H1 (cell line): ENCODE measurements at regions not wholly inside any gene's neighbourhood (a gene's known extent, or its start where the extent isn't known, plus 50 kb on each side); places are given as distances from the start of the nearest gene placed in this dataset.

Experiments used
- CTCF ChIA-PET: fragments of 300-600 bp; sonication (Branson Sonifier 250); formaldehyde crosslinking; loops from one replicate; lab custom pipeline; 2021; ENCODE audit not compliant: partially characterized antibody; lab: Charles Lee
- POLR2A ChIA-PET: fragments of 300-600 bp; sonication (Branson Sonifier 250); formaldehyde crosslinking; loops from one replicate; lab custom pipeline; 2021; ENCODE audit warnings: inconsistent platforms; ENCODE audit not compliant: partially characterized antibody; lab: Charles Lee
- DNase-seq, 2 experiments: peaks; one replicate each; pipeline versions ENCODE4 v3.0.0 to v3.0.0-alpha.2; 2010 to 2022; ENCODE audit warnings: low spot score in 2 of 2, low read depth in 1 of 2, mixed read lengths in 1 of 2
- FAIRE-seq: peaks from 2 replicates; lab custom pipeline; 2011; peaks lifted over from hg19 to GRCh38; lab: Jason Lieb, UNC
- H2AFZ ChIP-seq: 2 replicates; pipeline ENCODE4 v1.8.1; 2012; ENCODE audit warnings: low read length, inconsistent platforms
- H2AK5ac ChIP-seq: 2 replicates; pipeline ENCODE4 v1.6.1; 2013; ENCODE audit warnings: low read depth, low read length
- H2BK120ac ChIP-seq: replicated peaks from 2 replicates; pipeline ENCODE3; 2013; ENCODE audit warnings: low read depth, low read length, inconsistent platforms
- H2BK12ac ChIP-seq: 2 replicates; pipeline ENCODE4 v1.6.1; 2013; ENCODE audit warnings: low read depth, low read length
- H2BK15ac ChIP-seq: 2 replicates; pipeline ENCODE4 v1.6.1; 2013; ENCODE audit warnings: low read length
- H2BK20ac ChIP-seq: 2 replicates; pipeline ENCODE4 v1.6.1; 2013; ENCODE audit warnings: low read length
- H2BK5ac ChIP-seq: 2 replicates; pipeline ENCODE4 v1.6.1; 2013; ENCODE audit warnings: low read depth, low read length
- H3K14ac ChIP-seq: 2 replicates; pipeline ENCODE4 v1.6.1; 2013; ENCODE audit warnings: inconsistent platforms; ENCODE audit not compliant: insufficient read length
- H3K18ac ChIP-seq: 2 replicates; pipeline ENCODE4 v1.6.1; 2013; ENCODE audit warnings: low read length; ENCODE audit errors: extremely low read depth
- H3K23ac ChIP-seq: 2 replicates; pipeline ENCODE4 v1.6.1; 2013; ENCODE audit warnings: inconsistent platforms; ENCODE audit not compliant: insufficient read length
- H3K23me2 ChIP-seq: 2 replicates; pipeline ENCODE4 v1.6.1; 2013; ENCODE audit warnings: low read depth, low read length
- H3K27ac ChIP-seq: 2 replicates; pipeline ENCODE4 v1.6.1; 2011; ENCODE audit warnings: low read depth, low read length, inconsistent platforms
- H3K27me3 ChIP-seq, 4 experiments: replicated peaks in 1 of 4; 1 replicate in 1 of 4; 2 replicates in 3 of 4; pipeline versions ENCODE4 v1.6.1 to v1.8.1; 2011 to 2013; ENCODE audit warnings: low read length in 3 of 4, mild to moderate bottlenecking in 3 of 4, inconsistent platforms in 2 of 4, mixed read lengths in 2 of 4, moderate library complexity in 1 of 4; ENCODE audit not compliant: control insufficient read depth in 3 of 4, insufficient read depth in 3 of 4; ENCODE audit errors: extremely low read depth in 1 of 4
- H3K36me3 ChIP-seq, 4 experiments: 2 replicates each; pipeline versions ENCODE4 v1.6.1 to v1.8.1; 2011 to 2013; ENCODE audit warnings: mild to moderate bottlenecking in 4 of 4, low read length in 3 of 4, moderate library complexity in 2 of 4, control low read depth in 1 of 4, inconsistent platforms in 1 of 4; ENCODE audit not compliant: insufficient read depth in 4 of 4, control insufficient read depth in 2 of 4
- H3K4ac ChIP-seq: replicated peaks from 2 replicates; pipeline ENCODE3; 2013; ENCODE audit warnings: low read length, low read depth, mixed read lengths, inconsistent platforms; ENCODE audit not compliant: insufficient read length
- H3K4me1 ChIP-seq, 4 experiments: replicated peaks in 1 of 4; 1 replicate in 1 of 4; 2 replicates in 3 of 4; pipeline versions ENCODE4 v1.6.1 to v1.8.1; 2011 to 2013; ENCODE audit warnings: low read length in 3 of 4, inconsistent platforms in 2 of 4, mixed read lengths in 1 of 4; ENCODE audit not compliant: insufficient read depth in 4 of 4, control insufficient read depth in 3 of 4
- H3K4me2 ChIP-seq, 2 experiments: 2 replicates each; pipeline versions ENCODE4 v1.6.1 to v1.8.1; 2011 to 2013; ENCODE audit warnings: low read depth in 2 of 2, low read length in 2 of 2, control low read depth in 1 of 2, inconsistent platforms in 1 of 2, mild to moderate bottlenecking in 1 of 2; ENCODE audit not compliant: insufficient read depth in 1 of 2
- H3K4me3 ChIP-seq, 4 experiments: fragments of 200-600, 300-600 bp in 1 of 4; sonication (generic), shearing (Covaris generic), sonication (Bioruptor Twin) in 1 of 4; 2 replicates each; pipeline versions ENCODE4 v1.5.1 to v1.8.1; 2011 to 2016; ENCODE audit warnings: low read length in 4 of 4, low read depth in 3 of 4, control low read depth in 2 of 4, inconsistent platforms in 2 of 4, mild to moderate bottlenecking in 2 of 4, mixed read lengths in 1 of 4, moderate library complexity in 1 of 4; ENCODE audit not compliant: insufficient read depth in 2 of 4; ENCODE audit errors: extremely low read depth in 1 of 4
- H3K56ac ChIP-seq: replicated peaks from 2 replicates; pipeline ENCODE3; 2013; ENCODE audit warnings: low read depth, mild to moderate bottlenecking, mixed read lengths, low read length, inconsistent platforms; ENCODE audit not compliant: insufficient read length
- H3K79me1 ChIP-seq: 2 replicates; pipeline ENCODE4 v1.6.1; 2013; ENCODE audit warnings: low read depth, low read length, control low read depth
- H3K79me2 ChIP-seq, 2 experiments: 2 replicates each; pipeline versions ENCODE4 v1.6.1 to v1.8.1; 2012 to 2013; ENCODE audit warnings: low read length in 2 of 2, mild to moderate bottlenecking in 2 of 2, inconsistent platforms in 1 of 2; ENCODE audit not compliant: insufficient read depth in 2 of 2, control insufficient read depth in 1 of 2
- H3K9ac ChIP-seq, 4 experiments: replicated peaks in 1 of 4; 1 replicate in 1 of 4; 2 replicates in 3 of 4; pipeline versions ENCODE4 v1.6.1 to v1.8.1; 2011 to 2013; ENCODE audit warnings: low read depth in 3 of 4, low read length in 3 of 4, control low read depth in 2 of 4, mild to moderate bottlenecking in 2 of 4, moderate library complexity in 2 of 4, inconsistent platforms in 1 of 4; ENCODE audit errors: extremely low read depth in 1 of 4
- H3K9me3 ChIP-seq, 2 experiments: 2 replicates each; pipeline versions ENCODE4 v1.6.1 to v1.8.1; 2012 to 2013; ENCODE audit warnings: mild to moderate bottlenecking in 2 of 2, moderate library complexity in 2 of 2, control low read depth in 1 of 2, inconsistent platforms in 1 of 2, low read depth in 1 of 2, low read length in 1 of 2, mixed read lengths in 1 of 2; ENCODE audit not compliant: insufficient read depth in 2 of 2
- H4K20me1 ChIP-seq, 2 experiments: replicated peaks in 1 of 2; 2 replicates each; pipeline versions ENCODE3 to v1.8.1; 2011 to 2013; ENCODE audit warnings: inconsistent platforms in 2 of 2, low read length in 2 of 2, mild to moderate bottlenecking in 1 of 2; ENCODE audit not compliant: insufficient read depth in 2 of 2, control insufficient read depth in 1 of 2
- H4K5ac ChIP-seq: 2 replicates; pipeline ENCODE4 v1.6.1; 2013; ENCODE audit warnings: low read length, low read depth, mixed read lengths, inconsistent platforms; ENCODE audit not compliant: insufficient read length
- H4K8ac ChIP-seq: 2 replicates; pipeline ENCODE4 v1.8.0; 2013; ENCODE audit warnings: mild to moderate bottlenecking, moderate library complexity, low read length, inconsistent platforms; ENCODE audit not compliant: insufficient read depth; ENCODE audit errors: extremely low read depth
- H4K91ac ChIP-seq: replicated peaks from 2 replicates; pipeline ENCODE3; 2013; ENCODE audit warnings: low read length, mixed read lengths, inconsistent platforms; ENCODE audit not compliant: insufficient read length
- CHD2 ChIP-seq: IDR thresholded peaks from 2 replicates; pipeline ENCODE4 v1.6.1; 2012; ENCODE audit warnings: low read length, improper control_type of control experiment
- EZH2 ChIP-seq: fragments of 200-600 bp; sonication (generic); IDR thresholded peaks from 2 replicates; pipeline ENCODE4 v1.7.1; 2012; ENCODE audit warnings: low read depth, mild to moderate bottlenecking, moderate library complexity, low read length, inconsistent platforms; ENCODE audit not compliant: severe bottlenecking
- FOSL1 ChIP-seq: IDR thresholded peaks from 2 replicates; pipeline ENCODE4 v1.6.1; 2011; ENCODE audit warnings: mild to moderate bottlenecking, low read depth, low read length, moderate library complexity; ENCODE audit not compliant: insufficient read depth
- HDAC2 ChIP-seq, 2 experiments: fragments of 300-600 bp in 1 of 2; sonication (generic) in 1 of 2; IDR thresholded peaks; 2 replicates each; pipeline ENCODE4 v1.6.1; 2011 to 2012; ENCODE audit warnings: low read depth in 2 of 2, low read length in 2 of 2, mild to moderate bottlenecking in 2 of 2, moderate library complexity in 2 of 2, borderline replicate concordance in 1 of 2, inconsistent platforms in 1 of 2
- PHF8 ChIP-seq: fragments of 200-600 bp; sonication (generic); conservative IDR thresholded peaks from 2 replicates; pipeline ENCODE4 v1.7.1; 2012; ENCODE audit warnings: low read depth, mild to moderate bottlenecking, inconsistent platforms, low read length, moderate library complexity
- POLR2AphosphoS5 ChIP-seq: IDR thresholded peaks from 2 replicates; pipeline ENCODE4 v1.6.1; 2011; ENCODE audit warnings: low read depth, low read length
- RBBP5 ChIP-seq: IDR thresholded peaks from 2 replicates; pipeline ENCODE4 v1.7.1; 2012; ENCODE audit warnings: low read depth, mild to moderate bottlenecking, inconsistent platforms, low read length, moderate library complexity, borderline replicate concordance
- SIN3A ChIP-seq, 2 experiments: IDR thresholded peaks in 1 of 2; conservative IDR thresholded peaks in 1 of 2; 2 replicates each; pipeline ENCODE4 v1.6.1; 2011 to 2012; ENCODE audit warnings: low read length in 2 of 2, improper control_type of control experiment in 1 of 2, low read depth in 1 of 2, mild to moderate bottlenecking in 1 of 2
- SIRT6 ChIP-seq: IDR thresholded peaks from one replicate; pipeline ENCODE4 v1.7.1; 2012; ENCODE audit warnings: low read length, inconsistent platforms
- SP1 ChIP-seq: IDR thresholded peaks from 2 replicates; pipeline ENCODE4 v1.6.1; 2011; ENCODE audit warnings: low read depth, low read length
- TBP ChIP-seq: IDR thresholded peaks from 2 replicates; pipeline ENCODE4 v1.6.1; 2011; ENCODE audit warnings: low read depth, low read length, improper control_type of control experiment
- TEAD4 ChIP-seq: IDR thresholded peaks from 2 replicates; pipeline ENCODE4 v1.6.1; 2012; ENCODE audit warnings: low read depth, low read length, inconsistent platforms, mixed read lengths
- WGBS, 2 experiments: shearing (Covaris generic) in 1 of 2; methylation state at CpG; one replicate each; pipeline versions ENCODE4 v1.1.6 to v1.1.7; 2013 to 2015; ENCODE audit warnings: low lambda C conversion rate in 2 of 2, mixed read lengths in 2 of 2, inconsistent platforms in 1 of 2, low coverage in 1 of 2, missing lambda C conversion rate in 1 of 2; ENCODE audit not compliant: insufficient replicate concordance in 2 of 2, insufficient coverage in 1 of 2, insufficient read length in 1 of 2; ENCODE audit errors: extremely low coverage in 1 of 2, missing lambda C conversion rate in 1 of 2; 5-methylcytosine and 5-hydroxymethylcytosine counted together
- TF ChIP-seq, protein P1 (sequence below): IDR thresholded peaks from 2 replicates; pipeline ENCODE4 v1.6.1; 2011; ENCODE audit warnings: low read depth, mild to moderate bottlenecking, low read length; ENCODE audit not compliant: insufficient read depth

DNA sequence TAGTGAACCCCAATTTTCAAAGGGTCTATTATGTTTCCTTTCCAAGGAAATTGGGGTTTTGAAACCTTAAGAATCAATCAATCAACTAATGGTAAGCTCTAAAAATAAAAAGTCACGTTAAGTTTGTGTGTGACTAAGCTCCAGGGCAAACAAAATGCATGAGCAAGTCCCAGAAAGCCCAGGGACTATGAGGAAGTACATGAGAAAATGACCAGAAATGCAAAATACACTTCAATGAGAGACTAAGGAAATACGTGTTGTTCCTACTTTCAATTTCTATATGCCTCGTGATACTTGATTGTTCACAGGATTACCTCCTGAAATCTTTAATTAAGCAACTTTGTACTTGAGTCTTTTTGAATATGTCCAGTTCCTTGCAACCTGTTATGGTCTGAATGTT is 684.4 kb upstream of the SYT4 start:
- H3K23ac ChIP-seq: no peak overlapping the region
- no peak for FAIRE-seq
- TF ChIP-seq CHD2 (no peak), TEAD4 (no peak), EZH2 (no peak), TBP (no peak), SP1 (no peak), SIRT6 (no peak), RBBP5 (no peak), POLR2AphosphoS5 (no peak), PHF8 (no peak), HDAC2 (IDR thresholded peaks at IDR 0.05; ENCODE audit: borderline replicate concordance in 1 of 2, low read depth in 2 of 2, low read length in 2 of 2) (no peak), SIN3A (conservative IDR thresholded peaks at IDR 0.05 in 1 of 2, IDR thresholded peaks at IDR 0.05 in 1 of 2; ENCODE audit: low read depth in 1 of 2, low read length in 2 of 2) (no peak), FOSL1 (no peak)
- TF ChIP-seq, protein P1, sequence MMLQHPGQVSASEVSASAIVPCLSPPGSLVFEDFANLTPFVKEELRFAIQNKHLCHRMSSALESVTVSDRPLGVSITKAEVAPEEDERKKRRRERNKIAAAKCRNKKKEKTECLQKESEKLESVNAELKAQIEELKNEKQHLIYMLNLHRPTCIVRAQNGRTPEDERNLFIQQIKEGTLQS: no peak

More for the DNA sequence above, 684.4 kb upstream of the SYT4 start:
- Histone ChIP-seq H3K4ac (no peak overlapping the region), H2BK12ac (no peak overlapping the region), H4K8ac (no peak overlapping the region), H2BK15ac (no peak overlapping the region), H4K91ac (no peak overlapping the region), H2BK5ac (no peak overlapping the region), H3K36me3 (no peaks in the 10 kb centered on the region), H2BK120ac (no peak overlapping the region), H3K9ac (no peak overlapping the region), H3K79me2 (no peaks in the 10 kb centered on the region), H3K4me1 (no peaks in the 10 kb centered on the region), H2AK5ac (no peak overlapping the region), H3K23me2 (no peaks in the 10 kb centered on the region), H3K9me3 (no peaks in the 10 kb centered on the region), H4K5ac (no peak overlapping the region), H3K4me2 (no peak overlapping the region), H3K27me3 (no peaks in the 10 kb centered on the region), H3K27ac (no peak overlapping the region), H2BK20ac (no peak overlapping the region), H3K56ac (no peak overlapping the region), H3K4me3 (no peak overlapping the region), H2AFZ (no peak overlapping the region), H3K79me1 (no peaks in the 10 kb centered on the region), H3K18ac (no peak overlapping the region), H3K14ac (no peak overlapping the region), H4K20me1 (no peaks in the 10 kb centered on the region)
- DNase-seq: no peak
- 85% methylated on average over 3 of the region's 3 CpGs; no CpG with 5 or more reads in 1 of the 2 experiments for WGBS, 2 experiments
- POLR2A ChIA-PET: no interaction called here
- CTCF ChIA-PET: interaction anchor here (0.6 kb wide), 1 partner anchor 561 kb away, joined by 3 read pairs; no protein-coding TSS in a partner anchor
